Aorta (tissue), 5 donors: ENCODE measurements at regions not wholly inside any gene's neighbourhood (a gene's known extent, or its start where the extent isn't known, plus 50 kb on each side); places are given as distances from the start of the nearest gene placed in this dataset.
"Not testable (repeated sequence)": the region's sequence is repeated elsewhere in the genome, so short reads cannot be mapped to it uniquely, and the experiment has no call there.

ENCODE experiments used
- ATAC-seq: fragments of 200-7000 bp; cut with Tn5 transposase; one replicate; pipeline ENCODE4 v1.9.1; 2022; ENCODE audit warnings: moderate library complexity; ENCODE audit not compliant: low FRiP score
- DNase-seq, 2 donors: peaks; one replicate each; pipeline ENCODE4 v3.0.0-alpha.2; 2020
- H3K27ac ChIP-seq, 2 donors: one replicate each; pipeline ENCODE4 v1.5.1; 2013; ENCODE audit warnings: low read length in 2 of 2, mild to moderate bottlenecking in 2 of 2, moderate library complexity in 2 of 2, control low read depth in 1 of 2, inconsistent platforms in 1 of 2, low read depth in 1 of 2
- H3K27me3 ChIP-seq, 2 donors: one replicate each; pipeline ENCODE4 v1.6.1; 2013; ENCODE audit warnings: control low read depth in 1 of 2, low read length in 1 of 2, mild to moderate bottlenecking in 1 of 2, moderate library complexity in 1 of 2; ENCODE audit not compliant: insufficient read depth in 2 of 2, control insufficient read depth in 1 of 2
- H3K36me3 ChIP-seq, 2 donors: one replicate each; pipeline ENCODE4 v1.6.1; 2013; ENCODE audit warnings: control low read depth in 1 of 2, low read length in 1 of 2, mild to moderate bottlenecking in 1 of 2; ENCODE audit not compliant: insufficient read depth in 2 of 2, control insufficient read depth in 1 of 2
- H3K4me1 ChIP-seq, 2 donors: one replicate each; pipeline ENCODE4 v1.6.1; 2013; ENCODE audit warnings: low read length in 2 of 2, control low read depth in 1 of 2, mild to moderate bottlenecking in 1 of 2, moderate library complexity in 1 of 2; ENCODE audit not compliant: insufficient read depth in 2 of 2, control insufficient read depth in 1 of 2
- H3K4me3 ChIP-seq, 2 donors: one replicate each; pipeline ENCODE4 v1.5.1; 2013; ENCODE audit warnings: low read length in 2 of 2, control low read depth in 1 of 2, mild to moderate bottlenecking in 1 of 2
- H3K9me3 ChIP-seq: one replicate; pipeline ENCODE4 v1.6.1; 2013; ENCODE audit warnings: mild to moderate bottlenecking, low read length; ENCODE audit not compliant: control insufficient read depth
- WGBS, 2 donors: extraction: QIAGEN DNeasy Blood & Tissue Kit; methylation state at CpG; one replicate each; pipeline ENCODE4 v1.1.7; 2013; 5-methylcytosine and 5-hydroxymethylcytosine counted together
- intact Hi-C, 2 donors: fragments of 100-400 bp; cut with DNase I; formaldehyde crosslinking; loops; one replicate each; pipeline versions ENCODE4 v1.14.2 to v1.15.0; 2022
- donor health status: healthy with polysubstance abuse.
- donor health status: Bipolar disorder and iron deficiency.
- donor health status: DM: no; HTN: no; CAD: no.
- donor health status: DM: no; HTN: no; CAD: no.
- donor health status: DM: yes; HTN: yes; CAD: no.

- DNase-seq (no peak), ATAC-seq (no peak)
- Histone ChIP-seq H3K27me3 (no peaks in the 10 kb centered on the region), H3K9me3 (peaks cover 1% of the 10 kb centered on the region), H3K36me3 (no peaks in the 10 kb centered on the region), H3K27ac (no peak overlapping the region), H3K4me1 (no peaks in the 10 kb centered on the region), H3K4me3 (no peak overlapping the region)
- intact Hi-C loops = no loop called here
- 88 to 89% methylated on average over 8 of the region's 8 CpGs for WGBS, 2 donors
Observed at GRCh38 chr6:13874191-13874549, 50.6 kb upstream of the RNF182 start.

GRCh38 chr6:13873288-13874190 lies 51.2 kb upstream of the RNF182 start:
- Histone ChIP-seq H3K4me3 (peak overlapping the region in 1 of 2 donors; percentile 24), H3K9me3 (peaks cover 1% of the 10 kb centered on the region), H3K36me3 (no peaks in the 10 kb centered on the region), H3K27me3 (no peaks in the 10 kb centered on the region), H3K4me1 (no peaks in the 10 kb centered on the region), H3K27ac (no peak overlapping the region)
- peak; percentile 64 to 86 for DNase-seq
- intact Hi-C loops = no loop called here
- peak; percentile 69 for ATAC-seq
- 10% methylated on average over 45 to 49 of the region's 49 CpGs for WGBS, 2 donors

GRCh38 chr6:13872681-13873080 lies 52.1 kb upstream of the RNF182 start:
- intact Hi-C loops = no loop called here
- Histone ChIP-seq H3K9me3 (no peaks in the 10 kb centered on the region), H3K36me3 (no peaks in the 10 kb centered on the region), H3K4me1 (no peaks in the 10 kb centered on the region), H3K27me3 (no peaks in the 10 kb centered on the region), H3K27ac (no peak overlapping the region), H3K4me3 (no peak overlapping the region)
- no peak for ATAC-seq
- WGBS, 2 donors = 95 to 96% methylated on average over 2 of the region's 2 CpGs
- DNase-seq = no peak

GRCh38 chr6:13872006-13872405 lies 52.7 kb upstream of the RNF182 start:
- H3K27me3 ChIP-seq, DNase-seq, H3K27ac ChIP-seq, H3K4me3 ChIP-seq, intact Hi-C loops, H3K4me1 ChIP-seq, H3K36me3 ChIP-seq, ATAC-seq, H3K9me3 ChIP-seq: not testable (repeated sequence)
- WGBS, 2 donors = 92 to 95% methylated on average over 16 to 23 of the region's 23 CpGs

- ATAC-seq (no peak), DNase-seq (no peak)
- WGBS, 2 donors = 47 to 55% methylated on average over 4 of the region's 4 CpGs
- Histone ChIP-seq H3K4me3 (no peak overlapping the region), H3K4me1 (no peaks in the 10 kb centered on the region), H3K27me3 (no peaks in the 10 kb centered on the region), H3K9me3 (no peaks in the 10 kb centered on the region), H3K36me3 (no peaks in the 10 kb centered on the region), H3K27ac (no peak overlapping the region)
- intact Hi-C loops = no loop called here
Observed at GRCh38 chr6:13870214-13870830, 54.4 kb upstream of the RNF182 start.

GRCh38 chr6:13868236-13868635 lies 53.9 kb upstream of the MCUR1 start:
- 84 to 89% methylated on average over 8 of the region's 8 CpGs for WGBS, 2 donors
- no peak for DNase-seq
- Histone ChIP-seq H3K9me3 (no peaks in the 10 kb centered on the region), H3K27me3 (no peaks in the 10 kb centered on the region), H3K27ac (no peak overlapping the region), H3K4me1 (no peaks in the 10 kb centered on the region), H3K36me3 (no peaks in the 10 kb centered on the region), H3K4me3 (no peak overlapping the region)
- intact Hi-C loops = no loop called here
- no peak for ATAC-seq

GRCh38 chr6:13866301-13866700 lies 51.9 kb upstream of the MCUR1 start:
- intact Hi-C loops = no loop called here

GRCh38 chr6:13865141-13865540 lies 50.8 kb upstream of the MCUR1 start:
- Histone ChIP-seq H3K4me3 (no peak overlapping the region), H3K27me3 (no peaks in the 10 kb centered on the region), H3K9me3 (no peaks in the 10 kb centered on the region), H3K36me3 (no peaks in the 10 kb centered on the region), H3K4me1 (no peaks in the 10 kb centered on the region), H3K27ac (no peak overlapping the region)
- intact Hi-C loops = no loop called here
- 49% methylated on average over 2 of the region's 2 CpGs for WGBS, 2 donors
- ATAC-seq (no peak), DNase-seq (no peak)

More at GRCh38 chr6:13866301-13866700, 51.9 kb upstream of the MCUR1 start:
- H3K4me3 ChIP-seq = no peak overlapping the region
- H3K4me1 ChIP-seq = no peaks in the 10 kb centered on the region
- H3K27ac ChIP-seq = no peak overlapping the region
- no peaks in the 10 kb centered on the region for H3K27me3 ChIP-seq
- ATAC-seq = no peak
- 90 to 91% methylated on average over 3 of the region's 3 CpGs for WGBS, 2 donors
- DNase-seq = no peak
- H3K36me3 ChIP-seq = no peaks in the 10 kb centered on the region
- H3K9me3 ChIP-seq = no peaks in the 10 kb centered on the region

GRCh38 chr6:13864669-13865068 lies 50.3 kb upstream of the MCUR1 start:
- H3K9me3 ChIP-seq, H3K27me3 ChIP-seq, H3K27ac ChIP-seq, H3K36me3 ChIP-seq, ATAC-seq, H3K4me3 ChIP-seq, DNase-seq, H3K4me1 ChIP-seq, intact Hi-C loops: not testable (repeated sequence)
- 52 to 62% methylated on average over 2 of the region's 2 CpGs for WGBS, 2 donors
